Stimulated activated CD4-positive, alpha-beta T cell treated with anti-CD3 and anti-CD28 coated beads, Interleukin-4, amount 100 ng/mL, for 1 hour (primary cell): ENCODE measurements at regions not wholly inside any gene's neighbourhood (a gene's known extent, or its start where the extent isn't known, plus 50 kb on each side); places are given as distances from the start of the nearest gene placed in this dataset.
"Not testable (repeated sequence)": the region's sequence is repeated elsewhere in the genome, so short reads cannot be mapped to it uniquely, and the experiment has no call there.

ENCODE experiments used
- DNase-seq: peaks from one replicate; pipeline ENCODE4 v3.0.0-alpha.2; 2020

DNA sequence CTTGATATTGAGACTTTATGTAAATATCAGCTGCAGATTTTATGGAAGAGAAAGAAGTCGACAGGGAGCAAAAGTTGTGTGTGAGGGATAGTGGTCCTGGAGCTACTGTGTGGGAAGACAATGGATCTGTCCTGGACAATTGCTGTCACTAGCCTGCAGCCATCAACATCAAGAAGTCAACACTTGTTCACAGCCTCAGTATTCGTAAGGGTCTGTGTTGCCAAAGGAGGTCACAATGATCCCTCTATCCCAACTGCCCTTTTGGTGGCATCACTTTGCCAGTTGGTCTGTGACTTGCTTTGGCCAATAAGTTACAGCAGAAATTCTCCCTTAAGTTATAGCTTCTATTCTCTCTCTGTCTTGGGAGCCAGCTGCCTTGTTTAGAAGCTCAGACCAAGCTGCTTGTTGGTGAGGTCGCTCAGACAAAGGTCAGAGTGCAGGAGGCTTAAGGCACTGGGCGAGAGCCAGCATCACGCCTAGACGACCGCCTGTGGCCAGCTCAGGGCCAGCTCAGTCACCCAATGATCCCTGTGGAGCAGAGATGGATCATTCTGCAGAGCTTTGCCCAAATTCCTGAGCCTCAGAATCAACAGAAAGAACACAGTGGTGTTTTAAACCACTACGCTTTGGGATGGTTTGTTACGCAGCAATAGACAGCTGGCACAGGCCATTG lies 134.9 kb downstream of the RHOU start:
- DNase-seq, result no peak

GRCh38 chr1:228871314-228872061 lies 136.2 kb downstream of the RHOU start:
- DNase-seq, result no peak

DNA sequence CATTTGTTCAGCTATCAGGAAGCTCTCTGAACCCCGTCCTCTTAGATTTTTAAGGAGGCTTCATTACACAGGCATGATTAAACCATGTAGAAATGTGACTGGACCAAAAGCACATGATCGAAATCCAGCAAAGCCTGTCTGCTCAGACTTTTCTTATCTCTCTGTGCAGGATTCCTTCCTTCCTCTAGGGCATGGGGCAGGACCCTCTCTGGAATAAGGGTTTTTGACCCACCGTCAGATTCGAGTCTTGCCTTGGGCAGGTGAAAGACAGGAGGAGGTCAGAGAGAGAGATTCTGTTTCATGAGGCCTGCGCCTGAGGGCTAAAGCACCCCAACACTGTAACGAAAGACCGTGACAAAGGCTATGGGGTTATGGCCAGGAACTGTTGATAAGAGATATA lies 136.8 kb downstream of the RHOU start:
- DNase-seq, result no peak

- no peak for DNase-seq
These were observed 138.4 kb downstream of the RHOU start for GRCh38 chr1:228873709-228874108.

DNA sequence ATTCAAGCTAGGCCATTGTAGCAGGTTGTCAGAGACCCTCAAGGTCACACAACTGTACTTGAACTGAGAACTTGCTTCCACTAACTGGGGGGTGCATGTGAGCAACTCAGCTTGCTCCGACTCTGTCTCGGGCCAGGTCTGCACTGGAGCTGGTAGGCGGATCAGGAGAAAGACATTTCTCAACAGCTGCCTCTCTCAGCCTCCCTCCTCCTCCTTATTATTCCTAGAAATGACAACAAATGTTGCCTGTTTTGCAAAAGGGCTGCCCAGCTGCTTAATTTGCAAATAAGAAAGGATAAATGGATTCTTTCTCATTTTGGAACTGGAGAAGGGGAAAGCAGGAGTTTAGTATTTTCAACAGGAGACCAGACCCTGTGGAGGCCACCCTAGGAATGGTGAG lies 140.5 kb downstream of the RHOU start:
- DNase-seq, result no peak

GRCh38 chr1:228876187-228876586 lies 140.9 kb downstream of the RHOU start:
- DNase-seq, result no peak

DNA sequence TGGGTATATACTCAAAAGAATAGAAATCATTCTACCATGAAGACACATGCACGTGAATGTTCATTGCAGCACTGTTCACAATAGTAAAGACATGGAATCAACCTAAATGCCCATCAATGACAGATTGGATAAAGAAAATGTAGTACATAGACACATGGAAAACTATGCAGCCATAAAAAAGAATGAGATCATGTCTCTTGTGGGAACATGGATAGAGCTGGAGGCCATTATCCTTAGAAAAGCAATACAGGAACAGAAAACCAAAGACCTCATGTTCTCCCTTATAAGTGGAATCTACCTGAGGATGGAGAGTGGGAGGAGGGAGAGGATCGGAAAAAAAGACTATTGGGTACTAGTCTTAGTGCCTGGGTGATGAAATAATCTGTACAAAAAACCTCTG lies 143.9 kb downstream of the RHOU start:
- no peak for DNase-seq

- DNase-seq, result no peak
These were observed 146.9 kb downstream of the RHOU start for GRCh38 chr1:228882041-228882770.

- no peak for DNase-seq
These were observed 147.6 kb downstream of the RHOU start for GRCh38 chr1:228882771-228883450.

DNA sequence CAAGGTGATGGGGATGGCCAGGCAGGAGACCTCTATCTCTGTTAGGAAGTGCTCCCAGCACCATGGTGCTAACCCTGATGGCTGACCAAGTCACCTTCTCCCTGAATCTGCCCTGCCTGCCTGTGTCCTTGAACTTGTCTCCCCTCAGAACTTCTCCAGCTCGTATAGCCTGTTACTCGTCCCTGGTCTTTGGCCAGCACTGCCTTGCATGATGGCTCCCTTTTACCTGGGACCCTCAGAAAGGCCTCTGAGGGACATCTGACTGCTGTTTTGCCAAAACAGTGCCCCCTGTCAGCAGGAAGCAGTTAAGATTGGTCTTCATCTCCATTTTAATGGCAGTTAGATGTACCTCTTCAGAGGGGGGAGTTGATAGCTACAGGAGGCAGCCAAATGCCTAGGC lies 148.3 kb downstream of the RHOU start:
- DNase-seq, result no peak

DNA sequence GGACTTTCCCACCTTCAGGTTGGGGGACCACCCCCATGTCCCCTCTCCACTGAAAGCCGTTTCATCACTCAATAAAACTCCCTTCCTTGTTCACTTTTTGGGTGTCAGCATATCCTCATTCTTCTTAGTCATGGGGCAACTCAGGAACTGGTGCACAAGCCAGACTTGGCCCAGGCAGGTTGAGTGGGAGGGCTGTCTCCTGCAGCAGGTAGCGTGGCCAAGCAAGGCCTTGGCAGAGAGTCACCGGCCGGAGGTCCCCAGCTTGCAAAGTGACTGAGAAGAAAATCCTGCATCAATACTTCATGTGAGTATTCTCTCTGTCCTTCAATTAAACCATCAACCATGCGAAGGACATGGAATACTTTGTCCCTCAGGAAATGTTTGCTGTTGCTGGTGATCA lies 148.9 kb downstream of the RHOU start:
- no peak for DNase-seq

DNA sequence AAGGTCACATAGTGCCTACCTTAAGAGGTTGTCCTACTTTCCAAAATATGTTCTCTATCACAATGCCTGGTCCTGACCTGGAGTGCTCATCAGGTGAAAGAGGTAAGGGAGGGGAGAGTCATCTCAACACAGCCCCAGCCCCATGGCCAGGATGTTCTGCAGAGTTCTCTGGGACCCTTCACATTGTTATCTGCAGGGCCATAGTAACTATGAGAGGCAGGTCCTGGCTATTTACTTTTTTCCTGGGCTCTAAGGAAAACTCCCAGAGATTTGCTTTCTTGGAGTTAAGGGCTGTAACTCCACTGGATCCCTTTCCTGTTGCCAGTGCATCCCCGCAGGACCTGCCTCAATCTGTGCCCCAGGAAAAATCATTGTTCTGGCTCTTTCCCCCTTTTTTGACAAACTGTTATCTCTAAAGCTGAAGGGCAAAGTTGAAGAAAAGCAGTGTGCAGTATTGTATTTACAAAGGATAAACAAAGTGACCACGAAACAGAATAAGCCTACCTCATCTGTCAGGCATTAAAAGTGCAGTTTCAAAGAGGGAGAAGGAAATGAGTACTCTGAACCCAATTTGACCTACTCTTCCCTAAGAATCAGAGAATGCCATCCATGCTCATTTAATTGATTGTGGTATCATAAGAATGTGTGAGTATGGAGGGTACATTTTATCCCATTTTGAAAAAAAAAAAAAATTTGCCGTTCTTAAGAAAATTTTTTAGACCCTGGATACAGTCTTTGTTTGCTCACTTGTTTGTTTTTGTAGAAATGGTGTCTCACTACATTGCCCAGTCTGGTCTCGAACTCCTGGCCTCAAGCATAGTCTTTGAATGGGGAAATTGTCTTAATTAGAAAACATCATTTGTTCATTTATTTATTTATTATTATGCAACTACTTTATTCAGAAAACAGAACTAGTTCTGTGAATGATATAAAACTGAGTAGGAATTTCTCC lies 149.6 kb downstream of the RHOU start:
- no peak for DNase-seq

DNA sequence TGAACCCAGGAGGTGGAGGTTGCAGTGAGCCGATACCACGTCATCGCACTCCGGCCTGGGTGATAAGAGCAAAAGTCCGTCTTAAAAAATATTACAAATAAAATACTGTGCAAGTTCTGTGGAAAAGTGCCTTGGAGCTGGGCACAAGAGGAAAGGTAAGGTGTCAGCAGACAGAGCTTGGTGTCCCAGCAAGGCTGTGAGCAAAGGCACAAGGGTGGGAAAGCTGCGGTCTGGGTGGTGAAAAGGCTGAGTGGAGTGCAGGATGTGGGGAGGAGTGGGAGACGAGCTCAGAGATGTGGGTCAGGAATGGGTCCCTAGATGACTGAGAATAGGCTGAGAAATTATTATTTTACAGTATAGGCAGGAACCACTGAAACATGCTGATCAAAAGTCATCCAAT lies 150.6 kb downstream of the RHOU start:
- DNase-seq, result no peak

DNA sequence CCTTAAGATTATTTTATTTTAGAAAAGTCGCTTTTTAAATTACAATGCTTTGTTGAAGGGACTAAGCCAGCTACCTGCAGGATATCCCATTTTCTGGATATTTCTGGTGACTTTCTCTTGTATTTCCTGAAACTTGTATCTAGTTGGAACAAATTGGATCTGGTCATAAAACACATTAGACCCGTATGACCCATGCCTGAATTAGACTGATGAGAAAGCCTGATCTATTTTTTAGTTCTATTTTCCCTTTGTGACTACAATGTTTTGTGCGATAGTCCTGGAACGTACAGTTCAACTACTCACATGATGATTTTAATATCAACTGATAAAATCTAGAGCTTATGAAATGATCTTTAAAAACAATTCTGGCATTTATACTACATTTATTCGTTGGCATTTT lies 151.8 kb downstream of the RHOU start:
- DNase-seq, result no peak

- no peak for DNase-seq
These were observed 152.7 kb downstream of the RHOU start for GRCh38 chr1:228887960-228888359.

DNA sequence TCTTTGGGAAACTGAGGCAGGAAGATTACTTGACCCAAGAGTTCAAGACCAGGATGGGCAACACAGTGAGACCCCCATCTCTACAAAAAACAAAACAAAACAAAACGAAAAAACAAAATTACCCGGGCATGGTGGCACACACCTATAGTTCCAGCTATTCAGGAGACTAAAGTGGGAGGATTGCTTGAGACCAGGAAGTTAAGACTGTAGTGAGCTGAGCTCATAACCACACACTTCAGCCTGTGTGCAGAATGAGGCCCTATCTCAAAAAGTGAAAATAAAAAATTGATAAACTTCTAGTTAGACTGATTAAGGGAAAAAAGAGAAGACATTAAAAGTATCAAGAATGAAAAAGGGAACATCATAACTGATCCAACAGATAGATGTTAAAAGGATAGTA lies 154.0 kb downstream of the RHOU start:
- no peak for DNase-seq

DNA sequence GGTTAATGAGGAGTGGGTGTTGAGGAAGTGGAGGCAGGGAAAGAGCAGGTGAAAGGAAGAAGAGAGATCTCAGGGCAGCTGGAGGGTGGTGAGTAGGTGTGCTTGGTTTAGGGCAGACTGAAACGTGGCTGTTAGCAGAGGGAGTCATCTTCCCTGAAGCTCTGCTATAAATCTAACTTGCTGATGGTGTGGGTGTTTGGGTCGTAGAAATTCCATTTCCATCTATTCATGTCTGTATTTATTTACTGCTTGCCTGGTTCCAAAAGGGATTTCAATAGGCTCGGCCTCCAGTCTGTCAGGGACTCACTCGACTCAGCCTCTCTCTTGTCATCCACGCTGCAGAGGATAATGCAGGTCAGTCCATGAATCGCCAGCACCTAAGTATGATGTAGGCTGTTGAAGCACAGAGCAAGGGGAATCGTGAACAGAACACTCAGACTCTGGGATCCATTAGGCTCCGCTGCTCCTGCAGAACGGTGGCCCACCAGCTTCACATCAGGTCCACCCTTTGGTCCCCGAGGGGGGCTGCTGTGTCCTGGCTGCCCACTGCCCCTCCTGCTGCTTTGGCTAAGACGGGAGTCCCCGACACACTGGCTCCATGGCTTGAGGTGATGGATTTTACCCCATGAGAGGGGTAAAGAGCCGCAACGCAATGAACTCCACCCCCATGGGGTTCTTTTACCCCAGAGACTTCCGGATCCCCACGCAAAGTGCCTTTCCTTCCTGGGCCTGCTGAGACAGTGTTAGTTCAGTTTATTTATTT lies 156.2 kb downstream of the RHOU start:
- no peak for DNase-seq

GRCh38 chr1:228892200-228892599 lies 156.9 kb downstream of the RHOU start:
- not testable (repeated sequence) for DNase-seq

- DNase-seq, result no peak
These were observed 159.2 kb downstream of the RHOU start for GRCh38 chr1:228894442-228894989.

GRCh38 chr1:228897901-228898300 lies 162.6 kb downstream of the RHOU start:
- DNase-seq, result no peak

DNA sequence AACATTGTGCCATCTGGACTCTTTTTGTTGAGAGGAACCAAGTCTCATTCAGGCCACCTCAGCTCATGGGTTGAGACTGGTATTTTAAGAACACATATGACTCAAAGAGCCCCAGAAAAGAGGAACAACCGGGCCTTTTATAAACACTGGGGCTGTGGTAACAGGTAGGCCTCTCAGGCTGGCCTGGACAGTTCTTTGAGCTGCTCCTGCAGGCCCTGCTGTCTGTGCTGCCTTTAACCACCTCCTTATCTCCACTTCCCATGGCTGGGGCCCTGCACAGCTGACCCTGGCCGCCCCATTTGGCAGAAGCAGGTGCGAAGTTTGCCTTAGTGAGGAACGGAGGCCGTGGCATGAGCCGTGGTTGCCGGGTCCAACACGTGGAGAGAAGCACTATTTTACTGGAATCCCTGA lies 163.3 kb downstream of the RHOU start:
- no peak for DNase-seq
